ENCODE measurements at regions not wholly inside any gene's neighbourhood (a gene's known extent, or its start where the extent isn't known, plus 50 kb on each side); places are given as distances from the start of the nearest gene placed in this dataset.
"Not testable (repeated sequence)": the region's sequence is repeated elsewhere in the genome, so short reads cannot be mapped to it uniquely, and the experiment has no call there.

DNA sequence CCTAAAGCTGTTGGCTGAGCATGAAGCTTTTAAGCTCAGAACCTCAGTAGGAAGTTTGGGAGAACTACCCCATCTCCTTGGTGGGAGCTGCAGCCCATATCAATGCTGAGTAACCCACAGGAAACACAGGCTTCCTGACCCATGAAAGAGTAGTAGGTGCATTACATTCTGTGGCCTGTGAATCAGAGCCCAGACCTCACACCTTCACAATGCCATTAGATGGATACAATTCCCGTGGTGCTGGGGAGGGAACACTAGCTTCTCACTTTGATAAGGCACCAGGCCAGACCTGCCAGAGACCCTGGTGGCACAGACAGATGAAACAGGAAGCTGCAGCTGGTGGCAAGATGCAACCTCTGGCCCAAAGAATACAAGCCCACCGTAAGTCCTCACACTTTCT is 308.8 kb downstream of the NPHP4 start:
- no peak for DNase-seq

DNA sequence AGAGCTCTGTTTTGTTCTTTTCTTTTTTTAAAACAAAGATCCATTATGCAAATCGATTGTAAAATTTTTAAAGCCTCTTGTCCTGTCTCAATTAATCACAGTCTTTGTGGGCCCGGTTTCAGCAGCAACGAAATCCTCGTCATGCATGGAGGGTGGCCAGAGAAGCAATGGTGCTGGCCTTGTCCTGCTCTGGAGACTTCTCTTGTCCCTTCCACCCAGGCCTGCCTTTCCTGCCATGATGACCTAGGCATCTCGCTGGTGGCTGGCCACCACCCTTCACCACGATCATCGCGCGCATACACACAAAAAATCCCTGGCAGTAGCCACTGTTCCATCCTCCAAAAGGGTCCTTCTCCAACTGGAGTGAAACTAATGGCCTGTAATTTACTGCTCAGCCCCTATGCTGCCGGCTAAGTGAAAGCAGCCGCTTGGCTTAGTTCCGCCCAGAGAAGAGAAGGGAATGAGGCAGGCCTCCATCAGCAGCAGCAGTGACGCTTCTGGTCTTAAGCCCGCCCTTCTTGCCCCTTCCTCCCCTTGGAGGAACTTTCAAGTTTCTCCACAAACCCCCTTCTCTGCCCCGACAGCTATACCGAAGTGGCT is 309.5 kb downstream of the NPHP4 start:
- no peak for DNase-seq

GRCh38 chr1:5681654-5682053 is 310.6 kb downstream of the NPHP4 start:
- no peak for DNase-seq

DNA sequence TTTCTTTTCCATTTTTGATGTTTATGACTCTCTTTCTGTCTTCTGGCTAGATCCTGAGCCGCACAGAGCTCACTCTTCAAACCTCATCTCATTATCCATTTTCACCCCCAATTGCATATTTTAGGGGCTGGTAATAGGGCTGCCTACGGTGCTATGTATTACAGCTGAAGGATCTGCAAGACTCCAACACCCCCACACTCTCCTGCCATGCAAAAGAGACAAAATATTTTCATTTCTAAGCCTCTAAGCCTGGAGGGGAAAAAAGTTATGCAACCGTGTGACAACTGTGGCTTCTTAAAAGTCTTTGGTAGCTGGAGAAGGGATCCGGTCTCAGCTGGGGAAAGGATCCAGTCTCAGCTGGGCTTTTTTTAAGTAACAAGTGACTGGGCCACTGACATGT is 311.6 kb downstream of the NPHP4 start:
- DNase-seq, result no peak

DNA sequence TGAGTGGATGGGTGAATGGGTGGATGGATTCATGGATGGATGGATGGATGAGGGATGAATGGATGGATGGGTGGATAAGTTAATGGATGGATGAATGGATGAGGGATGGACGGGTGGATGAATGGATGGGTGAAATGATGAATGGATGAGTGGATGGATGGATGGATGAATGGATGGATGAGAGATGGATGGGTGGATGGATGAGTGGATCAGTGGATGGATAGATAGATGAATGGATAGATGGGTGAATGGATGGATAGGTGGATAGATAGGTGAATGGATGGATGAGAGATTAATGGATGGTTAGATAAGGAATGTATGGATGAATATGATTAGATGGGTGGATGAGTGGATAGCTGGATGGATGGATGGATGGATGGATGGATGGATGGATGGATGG is 313.5 kb downstream of the NPHP4 start:
- DNase-seq, result no peak

- not testable (repeated sequence) for DNase-seq
Measured at GRCh38 chr1:5672355-5672754, 319.9 kb downstream of the NPHP4 start.

GRCh38 chr1:5670590-5671350 is 321.5 kb downstream of the NPHP4 start:
- DNase-seq, result no peak

GRCh38 chr1:5667513-5668325 is 324.5 kb downstream of the NPHP4 start:
- no peak for DNase-seq

- DNase-seq, result no peak
Measured at GRCh38 chr1:5664906-5665875, 327.0 kb downstream of the NPHP4 start.

GRCh38 chr1:5664081-5664768 is 328.0 kb downstream of the NPHP4 start:
- DNase-seq, result no peak

- no peak for DNase-seq
Measured at GRCh38 chr1:5662744-5663126, 329.5 kb downstream of the NPHP4 start.

DNA sequence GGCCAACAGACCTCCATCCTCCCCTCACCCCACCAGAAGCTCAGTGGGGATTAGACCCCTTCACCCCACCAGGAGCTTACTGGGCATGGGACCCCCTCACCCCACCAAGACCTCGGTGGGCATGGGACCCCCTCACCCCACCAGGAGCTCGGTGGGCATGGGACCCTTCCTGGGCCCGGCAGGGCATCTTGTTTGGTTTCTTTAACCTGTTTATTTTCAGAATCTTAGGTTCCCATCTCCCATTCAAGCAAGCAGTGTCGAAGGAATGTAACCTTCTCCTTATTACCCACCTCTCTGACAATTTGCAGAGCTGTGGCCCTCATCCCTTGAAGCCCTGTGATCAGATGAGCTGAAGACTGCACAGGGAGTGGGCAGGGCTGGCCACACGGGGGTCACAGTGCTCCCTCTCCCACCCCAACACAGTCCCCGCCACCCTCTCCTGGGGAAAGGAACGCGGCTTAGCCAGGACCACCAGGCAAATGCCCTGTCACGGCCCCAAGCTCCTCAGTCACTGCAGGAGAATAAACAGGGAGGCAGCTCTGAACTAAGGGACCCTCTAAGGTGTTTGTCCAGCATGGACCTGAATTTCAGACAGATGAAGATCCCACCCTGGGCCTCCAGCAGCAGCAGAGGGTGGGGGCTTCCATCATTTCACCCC is 330.0 kb downstream of the NPHP4 start:
- no peak for DNase-seq

DNA sequence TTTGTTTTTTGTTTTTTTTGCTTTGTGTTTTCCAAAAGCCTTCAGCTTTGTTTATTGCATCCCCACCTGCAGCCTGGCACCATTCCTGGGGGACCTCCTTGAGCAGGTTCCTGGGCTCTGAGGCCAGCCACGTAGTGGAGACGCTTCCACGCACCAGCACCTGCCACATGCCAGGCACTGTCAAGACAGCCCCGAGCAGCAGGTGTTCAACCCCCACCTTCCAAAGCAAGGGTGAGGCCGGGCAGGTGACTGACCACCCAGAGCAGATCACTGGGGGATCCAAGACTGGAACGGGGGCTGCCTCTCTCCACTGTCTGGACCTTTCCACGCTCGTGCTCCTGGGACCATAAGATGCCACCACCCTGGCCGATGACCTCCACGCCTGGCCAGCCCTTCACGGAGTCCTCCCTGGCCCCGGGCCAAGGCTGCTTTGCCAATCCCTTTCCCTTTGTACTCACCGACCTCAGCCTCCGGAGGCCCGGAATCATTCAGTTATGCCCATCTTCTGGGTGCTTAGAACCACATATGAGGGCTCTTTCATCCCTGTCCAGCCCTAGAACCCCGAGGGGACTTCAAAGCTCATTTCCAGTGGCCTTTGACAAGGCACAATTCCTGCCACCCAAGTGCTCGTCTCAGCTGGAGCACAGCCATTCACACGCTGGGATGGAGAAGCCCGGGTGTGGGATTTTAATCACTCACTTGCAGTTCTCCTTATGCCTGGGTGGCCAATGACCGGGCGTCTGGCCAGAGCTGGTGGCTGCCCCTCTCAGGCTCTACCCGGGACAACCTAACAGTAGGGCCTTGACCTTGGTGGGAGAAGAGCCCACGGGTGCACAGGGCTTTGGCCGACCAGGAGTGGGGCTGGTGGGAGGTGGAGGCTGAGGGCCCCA is 330.8 kb downstream of the NPHP4 start:
- no peak for DNase-seq

DNA sequence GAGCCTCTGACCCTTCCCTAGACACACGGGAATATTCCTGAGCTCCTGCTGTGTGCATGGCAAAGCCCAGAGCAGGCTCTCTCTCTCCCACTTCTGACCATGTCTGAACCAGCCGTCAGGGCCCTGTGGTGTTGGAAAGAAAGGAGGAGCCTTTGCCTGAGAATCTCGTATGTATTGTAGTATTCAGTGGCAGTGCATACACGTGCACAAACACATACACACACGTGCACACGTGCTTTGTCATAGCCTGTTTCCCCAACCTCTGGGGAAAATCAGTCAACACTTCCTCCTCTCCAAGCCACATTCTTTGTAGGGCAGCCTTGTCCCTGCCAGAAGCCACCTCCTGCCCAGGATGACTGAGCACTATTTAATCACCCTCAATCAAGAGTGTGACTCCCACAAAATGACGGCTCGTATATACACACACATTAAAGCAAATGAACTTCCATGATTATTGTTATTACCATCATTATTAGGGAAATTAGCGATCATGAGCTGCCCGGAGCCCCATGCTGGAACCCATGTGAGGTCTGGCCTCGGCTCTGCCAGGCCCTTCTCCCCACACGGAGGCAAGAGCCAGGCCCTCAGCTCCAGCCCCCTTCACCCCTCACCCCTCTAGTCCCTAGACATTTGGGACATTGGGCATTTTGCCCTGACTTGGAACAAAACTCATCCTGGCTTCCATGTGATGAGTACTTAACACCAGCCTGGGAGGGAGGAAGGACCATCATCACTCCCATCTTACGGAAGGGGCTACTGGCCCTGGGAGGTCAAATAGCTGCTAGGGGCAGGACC is 331.9 kb downstream of the NPHP4 start:
- no peak for DNase-seq

- no peak for DNase-seq
Measured at GRCh38 chr1:5659606-5660005, 332.6 kb downstream of the NPHP4 start.

DNA sequence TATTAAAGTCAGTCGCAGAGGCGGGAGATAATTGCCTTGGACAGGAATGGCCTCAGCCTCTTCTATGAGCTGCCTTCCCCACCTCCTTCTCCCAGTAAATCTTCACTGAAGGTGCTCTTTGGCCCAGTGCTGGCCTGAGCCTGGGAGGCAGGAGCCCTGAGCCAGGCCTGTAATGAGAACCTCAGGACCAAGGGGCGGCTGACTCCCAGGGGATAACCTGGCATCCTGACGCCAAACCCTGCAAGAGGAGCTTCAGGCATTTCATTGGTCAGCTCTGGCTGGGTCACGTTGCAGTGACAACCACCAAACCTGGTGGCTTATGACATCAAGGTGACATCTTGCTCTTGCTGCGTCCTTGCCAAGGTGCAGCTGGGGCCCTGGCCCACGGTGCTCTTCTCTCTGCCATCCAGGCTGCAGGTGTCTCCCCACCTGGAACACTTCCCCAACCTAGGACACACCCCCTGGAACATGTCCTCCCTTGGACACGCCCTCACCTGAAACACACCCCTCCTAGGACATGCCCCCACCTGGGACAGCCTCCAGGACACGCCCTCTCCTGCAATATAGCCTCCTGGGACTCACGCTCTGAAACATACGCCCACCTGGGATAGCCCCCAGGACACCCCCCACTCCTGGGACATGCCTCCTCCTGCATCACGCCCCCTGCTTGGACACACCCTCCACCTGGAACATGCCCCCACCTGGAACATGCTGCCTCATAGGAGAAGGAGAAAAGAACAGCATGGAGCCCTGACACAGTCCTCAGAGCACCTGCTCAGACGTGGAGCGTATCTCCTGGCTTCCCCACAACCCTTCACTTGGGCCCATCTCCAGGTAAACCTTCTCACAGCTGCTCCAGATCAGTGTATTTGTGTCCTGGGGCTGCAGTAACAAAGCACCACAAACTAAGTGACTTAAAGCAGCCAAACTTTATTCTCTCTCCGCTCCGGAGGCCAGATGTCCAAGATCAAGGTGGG is 333.6 kb downstream of the NPHP4 start:
- no peak for DNase-seq

DNA sequence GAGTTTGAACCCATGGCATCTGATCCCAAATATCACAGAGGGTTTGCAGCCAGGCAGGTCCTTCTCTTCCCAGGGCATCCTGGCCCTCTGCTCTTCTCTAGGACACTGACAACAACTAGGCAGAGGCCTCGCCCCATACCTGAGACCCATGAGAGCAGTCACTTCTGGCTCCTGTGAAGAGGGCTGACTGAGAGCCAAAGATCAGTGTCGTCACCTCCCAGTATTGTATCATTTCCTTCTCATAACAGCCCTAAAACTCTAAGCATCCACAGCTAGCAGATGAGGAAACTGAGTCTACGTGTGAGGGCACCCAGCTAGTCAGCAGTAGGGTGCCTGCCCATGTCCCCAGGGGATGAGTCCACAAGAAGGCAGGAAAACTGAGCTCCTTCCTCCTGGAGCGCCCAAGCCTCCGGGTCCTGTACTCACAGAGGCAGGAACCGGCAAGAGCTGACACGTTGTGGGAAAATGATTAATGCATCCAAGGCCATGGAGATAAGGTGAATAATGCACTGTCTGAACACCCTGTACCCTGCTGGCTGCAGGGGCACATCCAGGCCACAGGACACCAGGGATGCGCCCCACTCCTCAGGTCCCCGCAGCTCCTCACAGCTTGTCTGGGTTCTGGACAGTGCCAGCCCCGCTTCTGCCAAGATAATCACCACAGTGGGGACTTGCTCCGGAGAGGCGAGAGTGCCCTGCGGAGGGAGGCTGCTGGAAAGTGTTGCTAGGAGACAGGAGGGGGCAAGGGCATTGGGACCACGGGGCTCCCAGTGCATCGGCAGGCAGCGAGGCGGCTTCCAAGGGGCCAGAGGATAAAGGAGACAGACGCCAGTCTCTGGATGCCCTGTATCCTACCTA is 340.0 kb downstream of the NPHP4 start:
- DNase-seq, result no peak
